Keratinocyte (primary cell): ENCODE measurements at regions not wholly inside any gene's neighbourhood (a gene's known extent, or its start where the extent isn't known, plus 50 kb on each side); places are given as distances from the start of the nearest gene placed in this dataset.

Experiments used
- DNase-seq: peaks from one replicate; pipeline ENCODE4 v3.0.0-alpha.2; 2011; ENCODE audit warnings: low read depth, missing footprints, low spot score
- FAIRE-seq: peaks from 2 replicates; lab custom pipeline; 2011; peaks lifted over from hg19 to GRCh38; lab: Jason Lieb, UNC
- H2AFZ ChIP-seq: 2 replicates; pipeline ENCODE4 v1.6.0; 2012; ENCODE audit warnings: low read length, control low read depth, inconsistent platforms; ENCODE audit not compliant: control insufficient read depth
- H3K27ac ChIP-seq: 2 replicates; pipeline ENCODE4 v1.5.1; 2011; ENCODE audit warnings: low read length; ENCODE audit not compliant: control insufficient read depth, insufficient read depth
- H3K27me3 ChIP-seq: 3 replicates; pipeline ENCODE4 v1.6.0; 2011; ENCODE audit warnings: low read length; ENCODE audit not compliant: control insufficient read depth, insufficient read depth; ENCODE audit errors: extremely low read depth
- H3K36me3 ChIP-seq, 2 experiments: 2 replicates in 1 of 2; 3 replicates in 1 of 2; pipeline ENCODE4 v1.5.1; 2011; ENCODE audit warnings: low read length in 2 of 2, mild to moderate bottlenecking in 1 of 2; ENCODE audit not compliant: control insufficient read depth in 2 of 2, insufficient read depth in 2 of 2; ENCODE audit errors: extremely low read depth in 1 of 2
- H3K4me1 ChIP-seq: 3 replicates; pipeline ENCODE4 v1.5.1; 2011; ENCODE audit warnings: low read length; ENCODE audit not compliant: control insufficient read depth, insufficient read depth; ENCODE audit errors: extremely low read depth
- H3K4me2 ChIP-seq: 3 replicates; pipeline ENCODE4 v1.6.0; 2011; ENCODE audit warnings: low read depth, low read length; ENCODE audit not compliant: control insufficient read depth, insufficient read depth; ENCODE audit errors: extremely low read depth
- H3K4me3 ChIP-seq, 3 experiments: fragments of 200-600 bp in 1 of 3; sonication (generic) in 1 of 3; 2 replicates in 2 of 3; 3 replicates in 1 of 3; pipeline ENCODE4 v1.5.1; 2011 to 2016; ENCODE audit warnings: low read length in 3 of 3, mild to moderate bottlenecking in 3 of 3, control low read depth in 2 of 3, inconsistent platforms in 1 of 3, low read depth in 1 of 3, mixed read lengths in 1 of 3, mixed run types in 1 of 3, moderate library complexity in 1 of 3; ENCODE audit not compliant: control insufficient read depth in 2 of 3, insufficient read depth in 2 of 3; ENCODE audit errors: extremely low read depth in 1 of 3
- H3K79me2 ChIP-seq: 2 replicates; pipeline ENCODE4 v1.6.0; 2012; ENCODE audit warnings: low read length; ENCODE audit not compliant: control insufficient read depth, insufficient read depth
- H3K9ac ChIP-seq: 3 replicates; pipeline ENCODE4 v1.6.0; 2011; ENCODE audit warnings: low read length; ENCODE audit not compliant: control insufficient read depth, insufficient read depth; ENCODE audit errors: extremely low read depth
- H3K9me1 ChIP-seq: 3 replicates; pipeline ENCODE4 v1.6.0; 2011; ENCODE audit warnings: low read length; ENCODE audit not compliant: control insufficient read depth, insufficient read depth; ENCODE audit errors: extremely low read depth
- H3K9me3 ChIP-seq: 2 replicates; pipeline ENCODE4 v1.5.1; 2012; ENCODE audit warnings: low read depth, low read length; ENCODE audit not compliant: control insufficient read depth
- H4K20me1 ChIP-seq: 3 replicates; pipeline ENCODE4 v1.6.0; 2011; ENCODE audit warnings: low read length; ENCODE audit not compliant: control insufficient read depth, insufficient read depth; ENCODE audit errors: extremely low read depth
- EZH2 ChIP-seq: IDR thresholded peaks from one replicate; pipeline ENCODE4 v1.6.1; 2012; ENCODE audit warnings: inconsistent platforms, mild to moderate bottlenecking, low read length, moderate library complexity
- dilution Hi-C: fragments of 300-500 bp; cut with MboI; formaldehyde crosslinking; loops from one replicate; pipeline ENCODE4 v1.7.0; 2020; ENCODE audit warnings: low sequenced_read_pairs; ENCODE audit not compliant: extremely low pct_ligation_motif_present
- TF ChIP-seq, protein P1 (sequence below), 3 experiments: IDR thresholded peaks in 1 of 3; conservative IDR thresholded peaks in 1 of 3; optimal IDR thresholded peaks in 1 of 3; 2 replicates in 2 of 3; 3 replicates in 1 of 3; pipeline versions ENCODE3 to v1.5.1; 2011; ENCODE audit warnings: low read length in 3 of 3, mild to moderate bottlenecking in 3 of 3, moderate library complexity in 2 of 3, control low read depth in 1 of 3, inconsistent platforms in 1 of 3; ENCODE audit not compliant: insufficient read depth in 2 of 3; ENCODE audit errors: extremely low read depth in 1 of 3

DNA sequence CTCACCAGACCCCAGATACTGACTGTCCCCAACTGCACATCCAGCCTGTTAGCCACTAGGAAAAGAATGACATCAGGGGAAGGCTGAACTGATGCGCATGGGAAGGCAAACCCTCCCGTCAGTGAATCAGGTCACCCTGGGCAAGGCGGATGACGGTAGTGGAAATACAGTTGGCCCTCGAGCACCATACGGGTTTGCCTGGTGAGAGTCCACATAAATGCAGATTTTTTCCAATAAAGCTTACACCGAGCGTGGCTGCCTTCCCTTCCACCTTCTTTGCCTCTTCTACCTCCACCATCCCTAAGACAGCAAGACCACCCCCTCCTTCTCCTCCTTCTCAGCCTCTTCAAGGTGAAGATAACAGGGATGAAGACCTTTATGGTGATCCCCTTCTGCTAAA lies 236.1 kb upstream of the TNRC6C start:
- TF ChIP-seq EZH2, result no peak
- TF ChIP-seq, protein P1, sequence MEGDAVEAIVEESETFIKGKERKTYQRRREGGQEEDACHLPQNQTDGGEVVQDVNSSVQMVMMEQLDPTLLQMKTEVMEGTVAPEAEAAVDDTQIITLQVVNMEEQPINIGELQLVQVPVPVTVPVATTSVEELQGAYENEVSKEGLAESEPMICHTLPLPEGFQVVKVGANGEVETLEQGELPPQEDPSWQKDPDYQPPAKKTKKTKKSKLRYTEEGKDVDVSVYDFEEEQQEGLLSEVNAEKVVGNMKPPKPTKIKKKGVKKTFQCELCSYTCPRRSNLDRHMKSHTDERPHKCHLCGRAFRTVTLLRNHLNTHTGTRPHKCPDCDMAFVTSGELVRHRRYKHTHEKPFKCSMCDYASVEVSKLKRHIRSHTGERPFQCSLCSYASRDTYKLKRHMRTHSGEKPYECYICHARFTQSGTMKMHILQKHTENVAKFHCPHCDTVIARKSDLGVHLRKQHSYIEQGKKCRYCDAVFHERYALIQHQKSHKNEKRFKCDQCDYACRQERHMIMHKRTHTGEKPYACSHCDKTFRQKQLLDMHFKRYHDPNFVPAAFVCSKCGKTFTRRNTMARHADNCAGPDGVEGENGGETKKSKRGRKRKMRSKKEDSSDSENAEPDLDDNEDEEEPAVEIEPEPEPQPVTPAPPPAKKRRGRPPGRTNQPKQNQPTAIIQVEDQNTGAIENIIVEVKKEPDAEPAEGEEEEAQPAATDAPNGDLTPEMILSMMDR (optimal IDR thresholded peaks at IDR 0.05 in 1 of 3, IDR thresholded peaks at IDR 0.05 in 1 of 3, conservative IDR thresholded peaks at IDR 0.05 in 1 of 3; ENCODE audit: extremely low read depth in 1 of 3, insufficient read depth in 2 of 3, low read length in 3 of 3), result no peak
- Histone ChIP-seq H3K4me1 (no peaks in the 10 kb centered on the region), H3K27me3 (peaks cover 8% of the 10 kb centered on the region), H3K9me1 (no peaks in the 10 kb centered on the region), H3K27ac (no peak overlapping the region), H3K9me3 (peaks cover 5% of the 10 kb centered on the region), H2AFZ (no peak overlapping the region), H3K4me3 (no peak overlapping the region), H3K36me3 (no peaks in the 10 kb centered on the region), H4K20me1 (no peaks in the 10 kb centered on the region), H3K79me2 (no peaks in the 10 kb centered on the region), H3K4me2 (no peak overlapping the region), H3K9ac (no peak overlapping the region)
- dilution Hi-C loops, result no loop called here
- FAIRE-seq (no peak), DNase-seq (no peak)

DNA sequence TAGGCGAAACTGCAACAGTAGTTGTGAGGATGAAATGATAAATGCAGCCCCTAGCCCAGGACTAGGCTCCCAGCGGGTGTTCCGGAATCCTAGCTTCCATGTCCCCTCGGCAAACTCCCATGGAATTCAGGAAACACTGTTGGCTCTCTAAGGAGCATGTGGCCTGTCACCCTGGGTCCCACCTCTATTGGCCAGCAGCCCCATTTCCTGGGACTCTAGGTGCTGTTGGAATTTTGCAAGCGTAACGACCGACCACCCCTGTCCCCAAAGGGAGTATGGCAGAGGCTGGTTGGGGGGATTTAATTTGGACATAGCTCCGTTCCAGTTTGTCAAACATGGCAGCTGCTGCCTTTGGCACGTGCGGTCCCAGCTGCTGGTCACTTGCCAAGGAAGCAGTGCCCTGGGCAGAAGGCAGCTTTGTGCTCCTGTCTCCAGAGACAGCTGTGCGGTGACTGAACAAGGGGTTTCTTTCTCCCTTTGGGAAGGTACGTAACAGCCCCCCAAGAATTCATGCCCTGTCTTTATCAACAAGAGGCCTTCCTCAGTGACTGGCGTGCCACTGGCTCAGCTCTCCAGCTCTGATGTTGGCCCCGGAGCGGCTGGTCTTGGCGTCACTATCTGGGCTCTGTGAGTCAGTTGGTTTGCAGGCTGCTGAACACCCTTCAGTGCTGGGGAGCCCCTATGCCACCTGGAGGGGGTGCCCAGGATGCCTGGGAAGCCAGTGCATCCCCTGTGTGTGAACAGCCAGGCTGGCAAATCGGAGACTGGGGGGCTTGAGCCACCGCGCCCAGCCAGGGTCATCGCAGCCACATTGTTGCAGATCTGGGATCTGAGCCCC lies 235.2 kb upstream of the TNRC6C start:
- FAIRE-seq, result no peak

More for the DNA sequence above, 235.2 kb upstream of the TNRC6C start:
- peaks cover 5% of the 10 kb centered on the region for H3K9me3 ChIP-seq
- no peaks in the 10 kb centered on the region for H3K79me2 ChIP-seq
- peaks cover 8% of the 10 kb centered on the region for H3K27me3 ChIP-seq
- H3K4me3 ChIP-seq, result no peak overlapping the region
- no peaks in the 10 kb centered on the region for H4K20me1 ChIP-seq
- dilution Hi-C loops, result no loop called here
- no peak for DNase-seq
- no peaks in the 10 kb centered on the region for H3K4me1 ChIP-seq
- H3K9ac ChIP-seq, result no peak overlapping the region
- no peaks in the 10 kb centered on the region for H3K9me1 ChIP-seq
- TF ChIP-seq EZH2, result no peak
- TF ChIP-seq, protein P1 (optimal IDR thresholded peaks at IDR 0.05 in 1 of 3, IDR thresholded peaks at IDR 0.05 in 1 of 3, conservative IDR thresholded peaks at IDR 0.05 in 1 of 3; ENCODE audit: extremely low read depth in 1 of 3, insufficient read depth in 2 of 3, low read length in 3 of 3), result no peak
- no peaks in the 10 kb centered on the region for H3K36me3 ChIP-seq
- no peak overlapping the region for H3K27ac ChIP-seq
- no peak overlapping the region for H2AFZ ChIP-seq
- H3K4me2 ChIP-seq, result no peak overlapping the region
